ENCODE measurements at regions not wholly inside any gene's neighbourhood (a gene's known extent, or its start where the extent isn't known, plus 50 kb on each side); places are given as distances from the start of the nearest gene placed in this dataset.
"Not testable (repeated sequence)": the region's sequence is repeated elsewhere in the genome, so short reads cannot be mapped to it uniquely, and the experiment has no call there.

GRCh38 chr16:54879681-54880080 lies 51.0 kb upstream of the IRX5 start:
- no peak for DNase-seq (ENCODE audit: low spot score)

- no peak for DNase-seq (ENCODE audit: low spot score)
These were observed 52.4 kb upstream of the IRX5 start for GRCh38 chr16:54878301-54878700.

GRCh38 chr16:54875443-54875842 lies 55.2 kb upstream of the IRX5 start:
- DNase-seq (ENCODE audit: low spot score): no peak

- not testable (repeated sequence) for DNase-seq (ENCODE audit: low spot score)
These were observed 56.8 kb upstream of the IRX5 start for GRCh38 chr16:54873716-54874373.

DNA sequence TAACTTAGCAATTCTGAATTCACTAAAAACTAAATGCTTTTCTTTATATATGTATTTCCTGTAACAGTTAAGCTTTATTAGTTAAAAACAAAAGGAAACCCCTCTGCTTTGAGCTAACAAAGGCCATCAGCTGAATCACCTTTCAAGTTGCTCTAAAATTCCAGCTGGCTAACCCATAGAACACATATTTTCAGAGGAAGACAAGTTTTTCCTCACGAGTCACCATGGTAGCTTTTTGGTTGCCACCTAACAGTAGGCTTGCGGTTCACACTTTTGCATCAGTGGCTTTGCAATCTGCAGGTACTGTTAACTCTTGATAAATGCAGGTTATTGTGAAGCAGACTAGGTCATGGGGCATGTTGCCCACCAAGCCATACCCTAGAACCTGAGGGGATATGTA lies 57.6 kb upstream of the IRX5 start:
- DNase-seq (ENCODE audit: low spot score): no peak

DNA sequence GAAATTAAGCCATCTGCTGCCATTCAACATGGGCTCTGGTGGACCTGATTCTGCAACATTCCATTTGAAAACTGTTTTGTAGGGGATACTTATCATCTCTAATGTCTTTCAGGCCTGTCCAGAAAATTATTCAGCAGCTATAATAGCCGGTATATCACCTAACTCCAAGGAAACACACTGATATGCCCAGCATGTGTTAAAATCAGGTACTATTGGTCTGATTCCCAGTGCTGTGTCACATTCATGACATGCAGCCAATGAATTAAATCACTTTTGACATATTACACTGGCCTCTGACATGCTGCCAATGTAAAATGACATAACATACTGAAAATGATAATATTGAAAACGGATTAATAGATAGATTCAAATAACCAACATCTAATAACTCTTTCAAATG lies 60.5 kb upstream of the IRX5 start:
- DNase-seq (ENCODE audit: low spot score): no peak

GRCh38 chr16:54867302-54867832 lies 63.3 kb upstream of the IRX5 start:
- no peak for DNase-seq (ENCODE audit: low spot score)

GRCh38 chr16:54862529-54862928 lies 68.1 kb upstream of the IRX5 start:
- no peak for DNase-seq (ENCODE audit: low spot score)

DNA sequence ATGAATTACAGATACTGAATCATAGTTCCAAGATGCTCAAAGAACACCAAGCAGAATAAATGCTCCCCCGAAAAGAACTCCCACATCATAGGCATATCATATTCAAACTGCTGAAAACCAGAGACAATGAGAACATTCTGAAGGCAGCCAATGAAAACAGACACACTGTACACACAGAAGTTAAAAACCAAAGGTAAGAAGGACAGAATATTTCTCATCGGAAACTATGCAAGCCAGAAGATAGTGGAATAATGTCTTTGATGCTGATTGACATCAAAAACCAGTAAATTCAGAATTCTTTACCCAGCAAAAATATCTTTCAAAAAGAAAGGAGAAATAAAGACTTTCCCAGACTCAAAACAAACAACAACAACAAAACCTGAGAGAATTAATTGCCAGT lies 73.8 kb upstream of the IRX5 start:
- no peak for DNase-seq (ENCODE audit: low spot score)

DNA sequence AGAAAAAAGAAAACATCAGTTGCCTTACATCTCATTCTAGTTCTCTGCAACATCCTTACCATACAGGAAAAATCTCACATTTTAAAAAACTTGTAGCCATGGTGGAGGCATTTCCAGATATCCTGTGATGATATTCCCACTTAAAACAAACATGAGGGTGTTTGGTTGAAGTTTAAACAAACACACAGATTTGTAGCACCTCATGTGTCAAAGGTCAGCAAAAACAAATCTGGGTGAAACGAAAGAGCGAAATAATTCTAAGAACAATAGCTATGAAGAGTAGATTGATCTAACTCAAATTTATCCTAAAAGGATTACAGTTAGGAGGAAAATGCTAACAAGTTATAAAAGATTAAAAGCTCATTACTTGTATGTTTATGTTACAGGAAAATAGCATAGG lies 83.1 kb upstream of the IRX5 start:
- no peak for DNase-seq (ENCODE audit: low spot score)

DNA sequence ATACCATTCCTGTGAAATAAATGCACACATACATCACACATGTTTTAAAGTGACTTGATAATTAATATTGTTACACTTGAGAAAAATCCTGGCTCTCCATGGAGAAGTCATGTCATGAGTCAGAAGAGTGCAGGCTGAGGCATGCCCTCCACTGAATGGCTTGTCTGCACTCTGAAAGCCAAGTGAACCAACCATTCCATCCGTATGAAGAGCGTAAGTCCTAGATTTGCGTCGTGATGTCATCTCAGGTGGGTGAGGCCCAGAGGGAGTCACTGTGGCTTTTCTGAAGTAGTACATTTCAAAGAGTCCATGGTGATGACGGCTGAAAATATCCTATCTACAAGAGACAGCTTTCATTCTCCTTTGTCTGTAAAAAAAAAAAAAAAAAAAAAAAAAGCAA lies 83.5 kb upstream of the IRX5 start:
- no peak for DNase-seq (ENCODE audit: low spot score)

GRCh38 chr16:54846766-54847165 lies 83.9 kb upstream of the IRX5 start:
- no peak for DNase-seq (ENCODE audit: low spot score)

DNA sequence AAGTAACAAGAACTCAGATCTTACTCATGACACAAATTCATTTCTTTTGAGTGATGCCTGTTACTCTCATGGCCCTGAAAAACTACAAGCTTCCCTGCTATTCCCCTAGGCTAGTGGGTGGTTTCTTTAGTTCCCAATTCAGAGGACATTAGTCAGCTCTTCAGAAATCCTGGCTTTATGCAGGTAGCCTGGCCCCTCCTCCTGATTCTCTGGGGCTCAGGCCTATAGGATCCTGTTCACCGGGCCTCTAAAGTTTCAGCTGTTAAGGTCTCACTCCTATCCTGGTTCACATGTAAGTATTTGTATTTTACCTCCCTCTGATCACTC lies 87.3 kb upstream of the IRX5 start:
- no peak for DNase-seq (ENCODE audit: low spot score)

GRCh38 chr16:54842743-54843423 lies 87.8 kb upstream of the IRX5 start:
- no peak for DNase-seq (ENCODE audit: low spot score)

DNA sequence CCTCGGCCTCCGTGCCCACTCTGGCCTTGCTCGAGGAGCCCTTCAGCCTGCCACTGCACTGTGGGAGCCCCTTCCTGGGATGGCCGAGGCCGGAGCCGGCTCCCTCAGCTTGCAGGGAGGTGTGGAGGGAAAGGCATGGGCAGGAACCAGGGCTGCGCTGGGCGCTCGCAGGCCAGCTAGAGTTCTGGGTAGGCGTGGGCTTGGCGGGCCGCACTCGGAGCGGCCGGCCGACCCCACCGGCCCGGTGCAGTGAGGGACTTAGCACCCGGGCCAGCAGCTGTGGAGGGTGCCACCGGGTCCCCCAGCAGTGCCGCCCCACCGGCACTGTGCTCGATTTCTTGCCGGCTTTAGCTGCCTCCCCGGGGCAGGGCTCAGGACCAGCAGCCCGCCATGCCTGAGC lies 101.0 kb upstream of the IRX5 start:
- DNase-seq (ENCODE audit: low spot score): no peak

DNA sequence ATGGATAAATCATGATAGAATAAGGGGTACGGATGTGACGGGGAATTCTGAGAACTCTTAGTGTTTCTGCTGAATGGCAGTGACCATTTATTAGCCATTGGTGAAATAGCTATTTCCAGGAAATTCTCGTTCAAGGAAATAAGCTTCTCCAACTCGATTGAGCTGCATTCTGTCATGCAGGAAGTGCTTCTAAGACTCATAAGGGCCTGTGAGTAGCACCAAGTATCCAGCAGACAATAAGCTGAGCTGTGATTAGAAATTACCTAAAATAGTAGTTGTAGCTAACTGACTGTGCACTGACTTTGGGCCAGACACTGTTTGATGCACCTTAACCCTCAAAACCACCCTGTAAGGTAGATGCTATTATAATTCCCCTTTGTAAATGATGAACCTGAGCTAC lies 107.8 kb upstream of the IRX5 start:
- no peak for DNase-seq (ENCODE audit: low spot score)

- no peak for DNase-seq (ENCODE audit: low spot score)
These were observed 108.2 kb upstream of the IRX5 start for GRCh38 chr16:54822492-54822891.

GRCh38 chr16:54821731-54822130 lies 108.9 kb upstream of the IRX5 start:
- no peak for DNase-seq (ENCODE audit: low spot score)

GRCh38 chr16:54817940-54818574 lies 112.6 kb upstream of the IRX5 start:
- no peak for DNase-seq (ENCODE audit: low spot score)

GRCh38 chr16:54817432-54817831 lies 113.2 kb upstream of the IRX5 start:
- peak; percentile 4 for DNase-seq (ENCODE audit: low spot score)

DNA sequence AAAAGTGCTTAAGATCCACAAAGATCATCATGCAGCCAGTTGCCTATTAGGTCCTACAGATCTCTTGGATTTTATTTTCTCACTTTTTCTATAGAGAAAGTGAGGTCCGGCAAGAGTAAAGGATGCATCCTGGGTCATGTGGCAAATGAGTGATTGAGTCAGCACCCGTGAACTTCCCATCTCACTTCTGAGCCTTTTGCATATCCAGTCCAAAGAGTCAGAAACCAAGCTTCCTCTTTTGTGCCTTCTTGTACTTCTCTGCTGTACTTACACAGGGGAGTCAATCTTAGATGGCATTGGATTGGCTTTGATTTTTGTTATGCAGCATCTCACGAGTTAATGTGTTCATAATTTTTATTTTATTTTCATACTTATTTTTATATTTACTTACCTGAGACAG lies 114.2 kb upstream of the IRX5 start:
- DNase-seq (ENCODE audit: low spot score): no peak

DNA sequence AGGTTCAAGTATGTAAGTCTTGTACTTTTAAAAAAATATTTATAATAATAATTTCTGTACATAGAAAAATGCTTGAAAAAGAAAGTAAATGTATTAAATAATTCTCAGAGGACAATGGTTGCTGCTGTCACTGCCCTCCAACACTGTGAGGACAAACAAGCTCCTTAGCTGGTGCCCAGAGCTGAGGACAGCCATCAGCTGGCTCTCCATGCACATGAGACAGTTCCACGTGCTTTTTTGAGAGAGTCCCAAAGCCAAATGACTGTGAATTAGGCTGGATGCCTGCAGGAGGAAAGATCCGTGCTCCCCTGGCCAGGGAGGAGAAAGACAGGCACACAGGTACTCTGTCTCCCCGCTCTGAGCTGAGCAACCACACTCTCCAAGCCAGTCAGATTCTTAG lies 115.5 kb upstream of the IRX5 start:
- DNase-seq (ENCODE audit: low spot score): no peak

GRCh38 chr16:54813778-54814177 lies 116.9 kb upstream of the IRX5 start:
- DNase-seq (ENCODE audit: low spot score): no peak

DNA sequence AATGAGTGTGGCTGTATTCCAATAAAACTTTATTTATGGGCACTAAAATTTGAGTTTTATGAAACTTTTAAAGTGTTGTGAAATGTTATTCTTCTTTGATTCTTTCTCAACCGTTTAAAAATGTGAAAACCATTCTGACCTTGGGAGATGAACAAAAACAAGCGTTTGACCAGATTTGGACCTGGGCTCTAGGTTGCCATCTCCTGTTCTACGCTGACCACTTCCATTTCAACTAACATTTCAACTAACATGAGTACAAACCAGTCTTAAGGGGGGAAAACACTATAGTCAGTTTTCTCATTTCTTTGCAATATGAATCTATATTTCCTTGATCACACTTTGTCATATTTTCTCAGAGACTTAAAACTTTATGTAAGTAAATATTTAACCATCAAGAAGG lies 118.4 kb upstream of the IRX5 start:
- DNase-seq (ENCODE audit: low spot score): no peak

Data from HuH-7.5 (cell line).